Endodermal cell (in vitro differentiated cells): ENCODE measurements at regions not wholly inside any gene's neighbourhood (a gene's known extent, or its start where the extent isn't known, plus 50 kb on each side); places are given as distances from the start of the nearest gene placed in this dataset.

ENCODE experiments used
- DNase-seq: peaks from one replicate; pipeline ENCODE4 v3.0.0-alpha.2; 2017
- H3K27ac ChIP-seq: 2 replicates; pipeline ENCODE4 v1.5.1; 2013; ENCODE audit warnings: mild to moderate bottlenecking, low read depth, low read length, moderate library complexity
- H3K27me3 ChIP-seq: 2 replicates; pipeline ENCODE4 v1.6.1; 2013; ENCODE audit warnings: mild to moderate bottlenecking, low read length, moderate library complexity; ENCODE audit not compliant: insufficient read depth, control insufficient read depth, poor library complexity, severe bottlenecking
- H3K36me3 ChIP-seq: 2 replicates; pipeline ENCODE4 v1.7.0; 2013; ENCODE audit warnings: mild to moderate bottlenecking, low read length, moderate library complexity; ENCODE audit not compliant: control insufficient read depth, insufficient read depth
- H3K4me1 ChIP-seq: one replicate; pipeline ENCODE4 v1.7.0; 2013; ENCODE audit warnings: low read length; ENCODE audit not compliant: control insufficient read depth, insufficient read depth
- H3K4me3 ChIP-seq: 2 replicates; pipeline ENCODE4 v1.5.1; 2013; ENCODE audit warnings: mild to moderate bottlenecking, low read length, moderate library complexity
- H3K9ac ChIP-seq: 2 replicates; pipeline ENCODE4 v1.6.1; 2013; ENCODE audit warnings: mild to moderate bottlenecking, low read length, moderate library complexity; ENCODE audit not compliant: poor library complexity, severe bottlenecking; ENCODE audit errors: extremely low read depth
- H3K9me3 ChIP-seq: 2 replicates; pipeline ENCODE4 v1.6.1; 2013; ENCODE audit warnings: mild to moderate bottlenecking, low read length, moderate library complexity; ENCODE audit not compliant: control insufficient read depth
- H3K27ac Mint-ChIP-seq: 2 replicates; pipeline ENCODE4 v1.8.0; 2020; ENCODE audit warnings: mixed read lengths
- H3K27me3 Mint-ChIP-seq: 2 replicates; pipeline ENCODE4 v1.8.0; 2021; ENCODE audit warnings: mild to moderate bottlenecking, mixed read lengths; ENCODE audit not compliant: insufficient read depth
- H3K36me3 Mint-ChIP-seq: 2 replicates; pipeline ENCODE4 v1.8.0; 2020; ENCODE audit warnings: low read depth, mixed read lengths
- H3K4me1 Mint-ChIP-seq: 2 replicates; pipeline ENCODE4 v1.8.0; 2020; ENCODE audit warnings: mixed read lengths
- H3K4me3 Mint-ChIP-seq: 2 replicates; pipeline ENCODE4 v1.8.0; 2020; ENCODE audit warnings: mild to moderate bottlenecking, moderate library complexity, mixed read lengths
- H3K9me3 Mint-ChIP-seq: 2 replicates; pipeline ENCODE4 v1.8.0; 2020; ENCODE audit warnings: mild to moderate bottlenecking, mixed read lengths
- WGBS, 2 experiments: methylation state at CpG; one replicate each; pipeline versions ENCODE4 v1.1.5 to v1.1.7; 2013; ENCODE audit warnings: missing lambda C conversion rate in 2 of 2, mixed read lengths in 1 of 2; ENCODE audit not compliant: insufficient coverage in 1 of 2, insufficient read length in 1 of 2; 5-methylcytosine and 5-hydroxymethylcytosine counted together
- TF ChIP-seq, protein P1 (sequence below): fragments of 200-600 bp; sonication (generic); conservative IDR thresholded peaks from 2 replicates; pipeline ENCODE4 v1.5.0; 2021; ENCODE audit warnings: antibody characterized with exemption, mild to moderate bottlenecking

DNA sequence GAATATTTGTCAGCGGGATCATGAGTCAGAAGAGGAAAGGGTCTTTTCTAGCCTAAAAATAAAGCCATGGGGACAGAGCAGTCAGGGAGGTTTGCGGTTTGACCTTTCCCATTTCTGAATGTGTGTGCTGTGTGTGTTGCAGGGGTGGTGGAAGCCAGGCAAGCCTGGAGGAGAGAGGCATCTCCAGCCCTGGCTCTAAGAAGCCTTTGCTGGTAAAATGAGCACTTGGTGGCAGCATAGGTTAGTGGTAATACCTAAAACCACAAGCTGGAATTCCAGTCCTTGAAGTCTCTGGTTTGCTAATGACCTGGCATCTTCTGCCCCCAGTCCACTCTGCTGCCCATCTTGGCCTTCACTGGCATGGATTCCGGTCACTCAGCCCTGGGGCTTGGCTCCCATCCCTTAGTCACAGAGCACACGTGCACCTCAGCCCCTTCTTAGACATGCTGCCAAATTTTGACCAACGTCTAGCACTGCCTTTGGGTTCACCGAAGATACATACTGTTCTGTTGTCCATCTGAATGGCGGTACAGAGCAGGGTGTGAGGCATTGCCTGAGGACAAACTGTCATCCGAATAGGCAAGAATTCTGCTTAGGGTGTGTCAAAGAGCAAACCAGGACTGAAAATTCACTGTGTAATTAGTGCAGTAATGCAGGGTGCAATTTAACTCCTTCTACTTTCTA, 52.7 kb downstream of the KCNA5 start:
- Mint-ChIP-seq H3K27ac (no peak overlapping the region), H3K27me3 (peaks cover 46% of the 10 kb centered on the region), H3K4me3 (no peak overlapping the region), H3K9me3 (no peaks in the 10 kb centered on the region), H3K36me3 (no peaks in the 10 kb centered on the region), H3K4me1 (no peaks in the 10 kb centered on the region)
- 93 to 95% methylated on average over 8 of the region's 8 CpGs for WGBS, 2 experiments
- Histone ChIP-seq H3K4me3 (no peak overlapping the region), H3K9me3 (no peaks in the 10 kb centered on the region), H3K9ac (no peak overlapping the region), H3K27ac (no peak overlapping the region), H3K4me1 (no peaks in the 10 kb centered on the region), H3K36me3 (no peaks in the 10 kb centered on the region), H3K27me3 (peaks cover 71% of the 10 kb centered on the region)
- DNase-seq: no peak
- TF ChIP-seq, protein P1, sequence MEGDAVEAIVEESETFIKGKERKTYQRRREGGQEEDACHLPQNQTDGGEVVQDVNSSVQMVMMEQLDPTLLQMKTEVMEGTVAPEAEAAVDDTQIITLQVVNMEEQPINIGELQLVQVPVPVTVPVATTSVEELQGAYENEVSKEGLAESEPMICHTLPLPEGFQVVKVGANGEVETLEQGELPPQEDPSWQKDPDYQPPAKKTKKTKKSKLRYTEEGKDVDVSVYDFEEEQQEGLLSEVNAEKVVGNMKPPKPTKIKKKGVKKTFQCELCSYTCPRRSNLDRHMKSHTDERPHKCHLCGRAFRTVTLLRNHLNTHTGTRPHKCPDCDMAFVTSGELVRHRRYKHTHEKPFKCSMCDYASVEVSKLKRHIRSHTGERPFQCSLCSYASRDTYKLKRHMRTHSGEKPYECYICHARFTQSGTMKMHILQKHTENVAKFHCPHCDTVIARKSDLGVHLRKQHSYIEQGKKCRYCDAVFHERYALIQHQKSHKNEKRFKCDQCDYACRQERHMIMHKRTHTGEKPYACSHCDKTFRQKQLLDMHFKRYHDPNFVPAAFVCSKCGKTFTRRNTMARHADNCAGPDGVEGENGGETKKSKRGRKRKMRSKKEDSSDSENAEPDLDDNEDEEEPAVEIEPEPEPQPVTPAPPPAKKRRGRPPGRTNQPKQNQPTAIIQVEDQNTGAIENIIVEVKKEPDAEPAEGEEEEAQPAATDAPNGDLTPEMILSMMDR: peak; percentile 68

DNA sequence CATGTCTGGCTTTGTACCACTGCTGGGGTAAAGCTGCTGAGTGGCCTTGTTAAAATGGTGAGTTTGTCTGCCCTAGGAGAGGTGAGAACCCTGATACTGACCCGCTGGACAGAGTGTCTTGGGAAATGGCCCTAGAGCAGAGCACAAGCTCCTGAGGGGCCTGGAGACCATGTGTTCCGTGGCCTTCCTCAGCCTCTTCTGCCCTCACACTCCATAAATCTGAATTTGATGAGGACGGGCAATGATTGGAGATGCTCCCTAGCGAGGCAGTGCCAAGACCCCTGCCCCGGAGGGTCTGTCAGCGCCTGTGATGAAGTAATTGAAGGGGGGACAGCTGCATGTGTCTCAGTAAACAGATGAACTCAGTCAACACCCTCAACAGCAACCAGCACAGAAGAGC, 54.1 kb downstream of the KCNA5 start:
- Histone ChIP-seq H3K27me3 (peaks cover 75% of the 10 kb centered on the region), H3K4me3 (no peak overlapping the region), H3K4me1 (no peaks in the 10 kb centered on the region), H3K9me3 (no peaks in the 10 kb centered on the region), H3K36me3 (no peaks in the 10 kb centered on the region), H3K27ac (no peak overlapping the region), H3K9ac (no peak overlapping the region)
- TF ChIP-seq, protein P1: no peak
- H3K9me3 Mint-ChIP-seq: no peaks in the 10 kb centered on the region
- H3K36me3 Mint-ChIP-seq: no peaks in the 10 kb centered on the region
- H3K4me3 Mint-ChIP-seq: no peak overlapping the region
- peaks cover 59% of the 10 kb centered on the region for H3K27me3 Mint-ChIP-seq
- no peaks in the 10 kb centered on the region for H3K4me1 Mint-ChIP-seq
- 91 to 100% methylated on average over 1 to 6 of the region's 6 CpGs for WGBS, 2 experiments
- H3K27ac Mint-ChIP-seq: no peak overlapping the region
- DNase-seq: no peak

DNA sequence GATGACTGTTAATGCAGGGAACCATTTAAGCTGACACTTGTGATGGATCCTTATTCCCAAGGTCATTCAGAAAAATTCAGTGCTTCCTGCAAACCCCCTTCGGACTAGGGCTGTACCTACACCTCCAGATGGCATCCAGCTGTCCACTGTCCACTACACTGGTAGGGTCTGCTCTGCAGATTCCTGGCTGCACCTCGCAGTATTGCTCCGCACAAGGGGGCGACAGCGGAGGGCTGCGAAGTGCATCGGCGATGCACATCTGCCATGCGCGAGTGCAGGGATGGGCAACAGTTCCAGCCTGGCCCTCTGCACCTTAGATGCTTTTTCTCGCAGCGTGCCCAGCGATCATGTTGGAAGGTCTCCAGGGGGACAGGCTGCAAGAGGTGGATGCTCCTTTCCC, 55.5 kb downstream of the KCNA5 start:
- H3K27ac ChIP-seq: no peak overlapping the region
- peaks cover 1% of the 10 kb centered on the region for H3K4me1 Mint-ChIP-seq
- H3K9me3 Mint-ChIP-seq: no peaks in the 10 kb centered on the region
- H3K9ac ChIP-seq: no peak overlapping the region
- 94 to 99% methylated on average over 13 of the region's 13 CpGs for WGBS, 2 experiments
- peaks cover 87% of the 10 kb centered on the region for H3K27me3 ChIP-seq
- H3K9me3 ChIP-seq: no peaks in the 10 kb centered on the region
- TF ChIP-seq, protein P1: no peak
- no peak overlapping the region for H3K4me3 ChIP-seq
- no peak overlapping the region for H3K4me3 Mint-ChIP-seq
- H3K36me3 ChIP-seq: no peaks in the 10 kb centered on the region
- peaks cover 3% of the 10 kb centered on the region for H3K4me1 ChIP-seq
- no peaks in the 10 kb centered on the region for H3K36me3 Mint-ChIP-seq
- no peak overlapping the region for H3K27ac Mint-ChIP-seq
- H3K27me3 Mint-ChIP-seq: peaks cover 57% of the 10 kb centered on the region
- DNase-seq: no peak
